HL-60 (cell line): ENCODE measurements at regions not wholly inside any gene's neighbourhood (a gene's known extent, or its start where the extent isn't known, plus 50 kb on each side); places are given as distances from the start of the nearest gene placed in this dataset.

Source experiments
- CTCF ChIP-seq: IDR thresholded peaks from one replicate; pipeline ENCODE4 v1.5.1; 2011; ENCODE audit warnings: low read length, control low read depth, inconsistent platforms; ENCODE audit not compliant: insufficient read depth
- GABPA ChIP-seq: IDR thresholded peaks from 2 replicates; pipeline ENCODE4 v1.6.1; 2012; ENCODE audit warnings: low read depth
- POLR2AphosphoS5 ChIP-seq: IDR thresholded peaks from 2 replicates; pipeline ENCODE4 v1.6.1; 2012; ENCODE audit warnings: low read depth
- REST ChIP-seq: IDR thresholded peaks from 2 replicates; pipeline ENCODE4 v1.6.1; 2012; ENCODE audit warnings: low read depth; ENCODE audit not compliant: insufficient replicate concordance

DNA sequence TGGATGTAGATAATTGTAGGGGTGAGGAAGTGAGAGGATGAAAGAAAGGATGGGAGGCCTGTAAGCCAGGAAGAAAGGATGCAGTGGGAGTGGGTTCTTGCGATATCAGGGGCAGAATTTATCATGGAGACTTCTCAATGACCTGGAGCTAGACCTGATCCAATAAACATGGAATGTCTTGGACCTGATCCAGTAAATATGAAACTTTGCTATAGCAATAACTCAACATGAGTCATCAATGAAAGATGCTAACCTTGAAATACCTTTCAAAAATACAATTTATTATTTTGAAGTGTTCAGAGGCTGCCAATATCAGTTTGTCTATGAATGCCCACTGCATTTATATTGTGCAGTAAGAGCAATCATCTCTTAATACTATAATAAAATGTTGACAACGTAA is 279.5 kb downstream of the POU4F1 start:
- TF ChIP-seq REST (no peak), CTCF (no peak), POLR2AphosphoS5 (no peak), GABPA (no peak)
